AG04450 (cell line): ENCODE measurements at regions not wholly inside any gene's neighbourhood (a gene's known extent, or its start where the extent isn't known, plus 50 kb on each side); places are given as distances from the start of the nearest gene placed in this dataset.
A peak's percentile ranks its signal among the peaks of the same experiment; 100 is the strongest.

Source experiments
- CTCF ChIA-PET: fragments of 300-600, 350-600 bp; formaldehyde crosslinking; extraction: SDS; loops from one replicate; lab custom pipeline; 2022; ENCODE audit warnings: antibody characterized with exemption, inconsistent platforms; lab: Charles Lee
- POLR2A ChIA-PET: fragments of 350-600 bp; formaldehyde crosslinking; extraction: SDS; loops from one replicate; lab custom pipeline; 2021; ENCODE audit warnings: antibody characterized with exemption, inconsistent platforms; lab: Yijun Ruan, JAX
- DNase-seq: peaks from one replicate; pipeline ENCODE4 v3.0.0-alpha.2; 2011; ENCODE audit warnings: low read depth, low spot score
- H3K27ac ChIP-seq: one replicate; pipeline ENCODE4 v1.5.1; 2012; ENCODE audit warnings: low read depth, low read length, control low read depth
- H3K27me3 ChIP-seq: one replicate; pipeline ENCODE4 v1.6.0; 2012; ENCODE audit warnings: low read length; ENCODE audit not compliant: control insufficient read depth, insufficient read depth
- H3K4me3 ChIP-seq: 2 replicates; pipeline ENCODE4 v1.5.1; 2011; ENCODE audit warnings: mild to moderate bottlenecking, low read depth, low read length, control low read depth
- H3K9me3 ChIP-seq: 2 replicates; pipeline ENCODE4 v1.5.1; 2012; ENCODE audit warnings: low read length; ENCODE audit not compliant: control insufficient read depth, insufficient read depth
- TF ChIP-seq, protein P1 (sequence below): IDR thresholded peaks from 2 replicates; pipeline ENCODE4 v1.5.1; 2011; ENCODE audit warnings: low read depth, low read length, control low read depth, inconsistent platforms

DNA sequence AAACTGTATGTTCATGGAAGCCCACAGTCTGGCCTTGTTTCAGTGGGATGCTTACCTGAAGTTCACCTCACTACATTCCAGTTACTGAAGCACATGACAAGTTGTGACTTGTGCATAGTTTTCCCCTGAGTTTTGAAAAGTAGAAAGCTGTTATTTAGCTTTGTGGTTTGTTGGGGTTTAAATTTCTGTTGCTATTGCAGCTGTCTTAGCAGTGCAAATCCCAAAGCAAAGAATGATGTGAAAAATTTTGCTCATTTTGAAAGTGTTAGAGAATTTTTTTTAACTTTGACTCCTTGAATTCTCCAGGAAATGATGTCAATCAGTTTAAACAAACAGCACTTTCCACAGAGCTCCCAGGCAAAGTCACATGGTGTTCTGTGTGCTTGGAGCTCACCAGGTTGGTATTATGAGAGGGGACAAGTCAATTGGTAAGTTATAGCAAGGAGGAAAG, 268.4 kb downstream of the ADGRG6 start:
- Histone ChIP-seq H3K4me3 (no peak overlapping the region), H3K27ac (no peak overlapping the region), H3K27me3 (no peaks in the 10 kb centered on the region), H3K9me3 (peaks cover 7% of the 10 kb centered on the region)
- TF ChIP-seq, protein P1, sequence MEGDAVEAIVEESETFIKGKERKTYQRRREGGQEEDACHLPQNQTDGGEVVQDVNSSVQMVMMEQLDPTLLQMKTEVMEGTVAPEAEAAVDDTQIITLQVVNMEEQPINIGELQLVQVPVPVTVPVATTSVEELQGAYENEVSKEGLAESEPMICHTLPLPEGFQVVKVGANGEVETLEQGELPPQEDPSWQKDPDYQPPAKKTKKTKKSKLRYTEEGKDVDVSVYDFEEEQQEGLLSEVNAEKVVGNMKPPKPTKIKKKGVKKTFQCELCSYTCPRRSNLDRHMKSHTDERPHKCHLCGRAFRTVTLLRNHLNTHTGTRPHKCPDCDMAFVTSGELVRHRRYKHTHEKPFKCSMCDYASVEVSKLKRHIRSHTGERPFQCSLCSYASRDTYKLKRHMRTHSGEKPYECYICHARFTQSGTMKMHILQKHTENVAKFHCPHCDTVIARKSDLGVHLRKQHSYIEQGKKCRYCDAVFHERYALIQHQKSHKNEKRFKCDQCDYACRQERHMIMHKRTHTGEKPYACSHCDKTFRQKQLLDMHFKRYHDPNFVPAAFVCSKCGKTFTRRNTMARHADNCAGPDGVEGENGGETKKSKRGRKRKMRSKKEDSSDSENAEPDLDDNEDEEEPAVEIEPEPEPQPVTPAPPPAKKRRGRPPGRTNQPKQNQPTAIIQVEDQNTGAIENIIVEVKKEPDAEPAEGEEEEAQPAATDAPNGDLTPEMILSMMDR: no peak
- ChIA-PET CTCF (interaction anchor here (0.6 to 2.4 kb wide), 3 partner anchors 95 to 427 kb away, joined by 3 to 16 read pairs (median 3); no protein-coding TSS in a partner anchor), POLR2A (no interaction called here)
- DNase-seq: peak; percentile 15

DNA sequence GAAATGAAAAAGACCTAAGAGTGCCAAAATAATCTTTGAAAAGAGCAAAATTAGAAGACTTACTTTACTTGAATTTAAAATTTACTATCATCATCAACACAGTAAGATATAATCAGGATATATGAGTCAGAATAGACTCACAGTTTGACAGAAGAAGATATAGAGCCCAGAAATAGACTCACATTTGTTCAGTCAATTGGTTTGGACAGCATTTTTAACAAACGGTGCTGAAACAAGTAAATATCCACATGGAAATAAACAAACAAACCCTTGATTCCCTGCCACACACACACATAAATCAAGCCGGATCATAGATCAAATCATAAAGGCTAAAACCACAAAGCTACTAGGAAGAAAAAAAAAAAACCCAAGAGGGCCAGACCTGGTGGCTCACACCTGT, 291.1 kb downstream of the ADGRG6 start:
- peaks cover 4% of the 10 kb centered on the region for H3K27me3 ChIP-seq
- H3K27ac ChIP-seq: no peak overlapping the region
- no peaks in the 10 kb centered on the region for H3K9me3 ChIP-seq
- TF ChIP-seq, protein P1: no peak
- no peak for DNase-seq
- CTCF ChIA-PET: no interaction called here
- H3K4me3 ChIP-seq: no peak overlapping the region
- POLR2A ChIA-PET: no interaction called here

- Histone ChIP-seq H3K9me3 (no peaks in the 10 kb centered on the region), H3K27ac (no peak overlapping the region), H3K27me3 (peaks cover 4% of the 10 kb centered on the region), H3K4me3 (no peak overlapping the region)
- CTCF ChIA-PET: no interaction called here
- TF ChIP-seq, protein P1: no peak
- POLR2A ChIA-PET: no interaction called here
- no peak for DNase-seq
Observed at GRCh38 chr6:142597836-142598235, 296.0 kb downstream of the ADGRG6 start.

GRCh38 chr6:142601427-142601826, 299.6 kb downstream of the ADGRG6 start:
- ChIA-PET CTCF (interaction anchor here (1.6 kb wide), 1 partner anchor 35 kb away, joined by 3 read pairs; no protein-coding TSS in a partner anchor), POLR2A (no interaction called here)
- no peaks in the 10 kb centered on the region for H3K9me3 ChIP-seq
- no peak overlapping the region for H3K4me3 ChIP-seq
- DNase-seq: no peak
- TF ChIP-seq, protein P1: no peak
- H3K27me3 ChIP-seq: no peaks in the 10 kb centered on the region
- H3K27ac ChIP-seq: no peak overlapping the region

GRCh38 chr6:142602972-142603371, 301.2 kb downstream of the ADGRG6 start:
- TF ChIP-seq, protein P1: no peak
- Histone ChIP-seq H3K4me3 (no peak overlapping the region), H3K27ac (no peak overlapping the region), H3K9me3 (no peaks in the 10 kb centered on the region), H3K27me3 (no peaks in the 10 kb centered on the region)
- ChIA-PET CTCF (interaction anchor here (1.6 kb wide), 1 partner anchor 36 kb away, joined by 3 read pairs; no protein-coding TSS in a partner anchor), POLR2A (no interaction called here)
- no peak for DNase-seq
